ENCODE measurements at regions not wholly inside any gene's neighbourhood (a gene's known extent, or its start where the extent isn't known, plus 50 kb on each side); places are given as distances from the start of the nearest gene placed in this dataset.
"Not testable (repeated sequence)": the region's sequence is repeated elsewhere in the genome, so short reads cannot be mapped to it uniquely, and the experiment has no call there.

- H3K27me3 ChIP-seq (ENCODE audit: control insufficient read depth, insufficient read depth, low read length), result no peaks in the 10 kb centered on the region
- H3K36me3 ChIP-seq (replicated peaks; ENCODE audit: control insufficient read depth, insufficient read depth, low read length), result no peaks in the 10 kb centered on the region
- no peak overlapping the region for H3K4me3 ChIP-seq (ENCODE audit: insufficient read depth, low read depth, low read length)
- no peak for DNase-seq
Observed at GRCh38 chr10:21048068-21048467, 151.0 kb upstream of the NEBL start.

- DNase-seq, result no peak
- no peaks in the 10 kb centered on the region for H3K27me3 ChIP-seq (ENCODE audit: control insufficient read depth, insufficient read depth, low read length)
- no peaks in the 10 kb centered on the region for H3K36me3 ChIP-seq (replicated peaks; ENCODE audit: control insufficient read depth, insufficient read depth, low read length)
- no peak overlapping the region for H3K4me3 ChIP-seq (ENCODE audit: insufficient read depth, low read depth, low read length)
Observed at GRCh38 chr10:21047511-21047910, 150.4 kb upstream of the NEBL start.

- no peak overlapping the region for H3K4me3 ChIP-seq (ENCODE audit: insufficient read depth, low read depth, low read length)
Observed at GRCh38 chr10:21047096-21047495, 150.0 kb upstream of the NEBL start.

GRCh38 chr10:21043044-21043443, 145.9 kb upstream of the NEBL start:
- Histone ChIP-seq H3K27me3 (ENCODE audit: control insufficient read depth, insufficient read depth, low read length) (no peaks in the 10 kb centered on the region), H3K36me3 (replicated peaks; ENCODE audit: control insufficient read depth, insufficient read depth, low read length) (no peaks in the 10 kb centered on the region), H3K4me3 (ENCODE audit: insufficient read depth, low read depth, low read length) (no peak overlapping the region)
- DNase-seq, result no peak

More at GRCh38 chr10:21047096-21047495, 150.0 kb upstream of the NEBL start:
- H3K27me3 ChIP-seq (ENCODE audit: control insufficient read depth, insufficient read depth, low read length), result no peaks in the 10 kb centered on the region
- no peaks in the 10 kb centered on the region for H3K36me3 ChIP-seq (replicated peaks; ENCODE audit: control insufficient read depth, insufficient read depth, low read length)
- DNase-seq, result no peak

GRCh38 chr10:21042536-21042935, 145.4 kb upstream of the NEBL start:
- Histone ChIP-seq H3K4me3 (ENCODE audit: insufficient read depth, low read depth, low read length) (no peak overlapping the region), H3K27me3 (ENCODE audit: control insufficient read depth, insufficient read depth, low read length) (no peaks in the 10 kb centered on the region)

GRCh38 chr10:21041763-21042458, 144.8 kb upstream of the NEBL start:
- no peak overlapping the region for H3K4me3 ChIP-seq (ENCODE audit: insufficient read depth, low read depth, low read length)
- H3K36me3 ChIP-seq (replicated peaks; ENCODE audit: control insufficient read depth, insufficient read depth, low read length), result no peaks in the 10 kb centered on the region
- no peaks in the 10 kb centered on the region for H3K27me3 ChIP-seq (ENCODE audit: control insufficient read depth, insufficient read depth, low read length)
- DNase-seq, result no peak

More at GRCh38 chr10:21042536-21042935, 145.4 kb upstream of the NEBL start:
- no peak for DNase-seq
- H3K36me3 ChIP-seq (replicated peaks; ENCODE audit: control insufficient read depth, insufficient read depth, low read length), result no peaks in the 10 kb centered on the region

GRCh38 chr10:21039721-21040120, 142.6 kb upstream of the NEBL start:
- H3K4me3 ChIP-seq (ENCODE audit: insufficient read depth, low read depth, low read length), result no peak overlapping the region
- H3K27me3 ChIP-seq (ENCODE audit: control insufficient read depth, insufficient read depth, low read length), result no peaks in the 10 kb centered on the region
- no peak for DNase-seq
- H3K36me3 ChIP-seq (replicated peaks; ENCODE audit: control insufficient read depth, insufficient read depth, low read length), result no peaks in the 10 kb centered on the region

- H3K4me3 ChIP-seq (ENCODE audit: insufficient read depth, low read depth, low read length), result no peak overlapping the region
- DNase-seq, result no peak
- no peaks in the 10 kb centered on the region for H3K36me3 ChIP-seq (replicated peaks; ENCODE audit: control insufficient read depth, insufficient read depth, low read length)
- no peaks in the 10 kb centered on the region for H3K27me3 ChIP-seq (ENCODE audit: control insufficient read depth, insufficient read depth, low read length)
Observed at GRCh38 chr10:21036757-21037156, 139.6 kb upstream of the NEBL start.

GRCh38 chr10:21034770-21035169, 137.7 kb upstream of the NEBL start:
- not testable (repeated sequence) for H3K36me3 ChIP-seq (replicated peaks; ENCODE audit: control insufficient read depth, insufficient read depth, low read length); H3K27me3 ChIP-seq (ENCODE audit: control insufficient read depth, insufficient read depth, low read length); DNase-seq; H3K4me3 ChIP-seq (ENCODE audit: insufficient read depth, low read depth, low read length)

- no peaks in the 10 kb centered on the region for H3K27me3 ChIP-seq (ENCODE audit: control insufficient read depth, insufficient read depth, low read length)
- no peaks in the 10 kb centered on the region for H3K36me3 ChIP-seq (replicated peaks; ENCODE audit: control insufficient read depth, insufficient read depth, low read length)
- no peak overlapping the region for H3K4me3 ChIP-seq (ENCODE audit: insufficient read depth, low read depth, low read length)
- no peak for DNase-seq
Observed at GRCh38 chr10:21034241-21034640, 137.1 kb upstream of the NEBL start.

GRCh38 chr10:21032587-21033319, 135.6 kb upstream of the NEBL start:
- Histone ChIP-seq H3K4me3 (ENCODE audit: insufficient read depth, low read depth, low read length) (no peak overlapping the region), H3K27me3 (ENCODE audit: control insufficient read depth, insufficient read depth, low read length) (no peaks in the 10 kb centered on the region), H3K36me3 (replicated peaks; ENCODE audit: control insufficient read depth, insufficient read depth, low read length) (no peaks in the 10 kb centered on the region)
- DNase-seq, result no peak

- Histone ChIP-seq H3K36me3 (replicated peaks; ENCODE audit: control insufficient read depth, insufficient read depth, low read length) (no peaks in the 10 kb centered on the region), H3K27me3 (ENCODE audit: control insufficient read depth, insufficient read depth, low read length) (no peaks in the 10 kb centered on the region), H3K4me3 (ENCODE audit: insufficient read depth, low read depth, low read length) (no peak overlapping the region)
- no peak for DNase-seq
Observed at GRCh38 chr10:21031232-21031795, 134.2 kb upstream of the NEBL start.

- H3K27me3 ChIP-seq (ENCODE audit: control insufficient read depth, insufficient read depth, low read length), result no peaks in the 10 kb centered on the region
- no peak for DNase-seq
- no peaks in the 10 kb centered on the region for H3K36me3 ChIP-seq (replicated peaks; ENCODE audit: control insufficient read depth, insufficient read depth, low read length)
- no peak overlapping the region for H3K4me3 ChIP-seq (ENCODE audit: insufficient read depth, low read depth, low read length)
Observed at GRCh38 chr10:21030091-21030490, 133.0 kb upstream of the NEBL start.

- Histone ChIP-seq H3K4me3 (ENCODE audit: insufficient read depth, low read depth, low read length) (no peak overlapping the region), H3K27me3 (ENCODE audit: control insufficient read depth, insufficient read depth, low read length) (no peaks in the 10 kb centered on the region), H3K36me3 (replicated peaks; ENCODE audit: control insufficient read depth, insufficient read depth, low read length) (no peaks in the 10 kb centered on the region)
- no peak for DNase-seq
Observed at GRCh38 chr10:21022821-21023220, 125.7 kb upstream of the NEBL start.

Measured in H7 (cell line).